H1 (cell line): ENCODE measurements at regions not wholly inside any gene's neighbourhood (a gene's known extent, or its start where the extent isn't known, plus 50 kb on each side); places are given as distances from the start of the nearest gene placed in this dataset.

Experiments
- CTCF ChIA-PET: fragments of 300-600 bp; sonication (Branson Sonifier 250); formaldehyde crosslinking; loops from one replicate; lab custom pipeline; 2021; ENCODE audit not compliant: partially characterized antibody; lab: Charles Lee
- POLR2A ChIA-PET: fragments of 300-600 bp; sonication (Branson Sonifier 250); formaldehyde crosslinking; loops from one replicate; lab custom pipeline; 2021; ENCODE audit warnings: inconsistent platforms; ENCODE audit not compliant: partially characterized antibody; lab: Charles Lee
- DNase-seq, 2 experiments: peaks; one replicate each; pipeline versions ENCODE4 v3.0.0 to v3.0.0-alpha.2; 2010 to 2022; ENCODE audit warnings: low spot score in 2 of 2, low read depth in 1 of 2, mixed read lengths in 1 of 2
- FAIRE-seq: peaks from 2 replicates; lab custom pipeline; 2011; peaks lifted over from hg19 to GRCh38; lab: Jason Lieb, UNC
- H2AFZ ChIP-seq: 2 replicates; pipeline ENCODE4 v1.8.1; 2012; ENCODE audit warnings: low read length, inconsistent platforms
- H2AK5ac ChIP-seq: 2 replicates; pipeline ENCODE4 v1.6.1; 2013; ENCODE audit warnings: low read depth, low read length
- H2BK120ac ChIP-seq: replicated peaks from 2 replicates; pipeline ENCODE3; 2013; ENCODE audit warnings: low read depth, low read length, inconsistent platforms
- H2BK12ac ChIP-seq: 2 replicates; pipeline ENCODE4 v1.6.1; 2013; ENCODE audit warnings: low read depth, low read length
- H2BK15ac ChIP-seq: 2 replicates; pipeline ENCODE4 v1.6.1; 2013; ENCODE audit warnings: low read length
- H2BK20ac ChIP-seq: 2 replicates; pipeline ENCODE4 v1.6.1; 2013; ENCODE audit warnings: low read length
- H2BK5ac ChIP-seq: 2 replicates; pipeline ENCODE4 v1.6.1; 2013; ENCODE audit warnings: low read depth, low read length
- H3K14ac ChIP-seq: 2 replicates; pipeline ENCODE4 v1.6.1; 2013; ENCODE audit warnings: inconsistent platforms; ENCODE audit not compliant: insufficient read length
- H3K18ac ChIP-seq: 2 replicates; pipeline ENCODE4 v1.6.1; 2013; ENCODE audit warnings: low read length; ENCODE audit errors: extremely low read depth
- H3K23ac ChIP-seq: 2 replicates; pipeline ENCODE4 v1.6.1; 2013; ENCODE audit warnings: inconsistent platforms; ENCODE audit not compliant: insufficient read length
- H3K23me2 ChIP-seq: 2 replicates; pipeline ENCODE4 v1.6.1; 2013; ENCODE audit warnings: low read depth, low read length
- H3K27ac ChIP-seq: 2 replicates; pipeline ENCODE4 v1.6.1; 2011; ENCODE audit warnings: low read depth, low read length, inconsistent platforms
- H3K27me3 ChIP-seq, 4 experiments: replicated peaks in 1 of 4; 1 replicate in 1 of 4; 2 replicates in 3 of 4; pipeline versions ENCODE4 v1.6.1 to v1.8.1; 2011 to 2013; ENCODE audit warnings: low read length in 3 of 4, mild to moderate bottlenecking in 3 of 4, inconsistent platforms in 2 of 4, mixed read lengths in 2 of 4, moderate library complexity in 1 of 4; ENCODE audit not compliant: control insufficient read depth in 3 of 4, insufficient read depth in 3 of 4; ENCODE audit errors: extremely low read depth in 1 of 4
- H3K36me3 ChIP-seq, 4 experiments: 2 replicates each; pipeline versions ENCODE4 v1.6.1 to v1.8.1; 2011 to 2013; ENCODE audit warnings: mild to moderate bottlenecking in 4 of 4, low read length in 3 of 4, moderate library complexity in 2 of 4, control low read depth in 1 of 4, inconsistent platforms in 1 of 4; ENCODE audit not compliant: insufficient read depth in 4 of 4, control insufficient read depth in 2 of 4
- H3K4ac ChIP-seq: replicated peaks from 2 replicates; pipeline ENCODE3; 2013; ENCODE audit warnings: low read length, low read depth, mixed read lengths, inconsistent platforms; ENCODE audit not compliant: insufficient read length
- H3K4me1 ChIP-seq, 4 experiments: replicated peaks in 1 of 4; 1 replicate in 1 of 4; 2 replicates in 3 of 4; pipeline versions ENCODE4 v1.6.1 to v1.8.1; 2011 to 2013; ENCODE audit warnings: low read length in 3 of 4, inconsistent platforms in 2 of 4, mixed read lengths in 1 of 4; ENCODE audit not compliant: insufficient read depth in 4 of 4, control insufficient read depth in 3 of 4
- H3K4me2 ChIP-seq, 2 experiments: 2 replicates each; pipeline versions ENCODE4 v1.6.1 to v1.8.1; 2011 to 2013; ENCODE audit warnings: low read depth in 2 of 2, low read length in 2 of 2, control low read depth in 1 of 2, inconsistent platforms in 1 of 2, mild to moderate bottlenecking in 1 of 2; ENCODE audit not compliant: insufficient read depth in 1 of 2
- H3K4me3 ChIP-seq, 4 experiments: fragments of 200-600, 300-600 bp in 1 of 4; sonication (generic), shearing (Covaris generic), sonication (Bioruptor Twin) in 1 of 4; 2 replicates each; pipeline versions ENCODE4 v1.5.1 to v1.8.1; 2011 to 2016; ENCODE audit warnings: low read length in 4 of 4, low read depth in 3 of 4, control low read depth in 2 of 4, inconsistent platforms in 2 of 4, mild to moderate bottlenecking in 2 of 4, mixed read lengths in 1 of 4, moderate library complexity in 1 of 4; ENCODE audit not compliant: insufficient read depth in 2 of 4; ENCODE audit errors: extremely low read depth in 1 of 4
- H3K56ac ChIP-seq: replicated peaks from 2 replicates; pipeline ENCODE3; 2013; ENCODE audit warnings: low read depth, mild to moderate bottlenecking, mixed read lengths, low read length, inconsistent platforms; ENCODE audit not compliant: insufficient read length
- H3K79me1 ChIP-seq: 2 replicates; pipeline ENCODE4 v1.6.1; 2013; ENCODE audit warnings: low read depth, low read length, control low read depth
- H3K79me2 ChIP-seq, 2 experiments: 2 replicates each; pipeline versions ENCODE4 v1.6.1 to v1.8.1; 2012 to 2013; ENCODE audit warnings: low read length in 2 of 2, mild to moderate bottlenecking in 2 of 2, inconsistent platforms in 1 of 2; ENCODE audit not compliant: insufficient read depth in 2 of 2, control insufficient read depth in 1 of 2
- H3K9ac ChIP-seq, 4 experiments: replicated peaks in 1 of 4; 1 replicate in 1 of 4; 2 replicates in 3 of 4; pipeline versions ENCODE4 v1.6.1 to v1.8.1; 2011 to 2013; ENCODE audit warnings: low read depth in 3 of 4, low read length in 3 of 4, control low read depth in 2 of 4, mild to moderate bottlenecking in 2 of 4, moderate library complexity in 2 of 4, inconsistent platforms in 1 of 4; ENCODE audit errors: extremely low read depth in 1 of 4
- H3K9me3 ChIP-seq, 2 experiments: 2 replicates each; pipeline versions ENCODE4 v1.6.1 to v1.8.1; 2012 to 2013; ENCODE audit warnings: mild to moderate bottlenecking in 2 of 2, moderate library complexity in 2 of 2, control low read depth in 1 of 2, inconsistent platforms in 1 of 2, low read depth in 1 of 2, low read length in 1 of 2, mixed read lengths in 1 of 2; ENCODE audit not compliant: insufficient read depth in 2 of 2
- H4K20me1 ChIP-seq, 2 experiments: replicated peaks in 1 of 2; 2 replicates each; pipeline versions ENCODE3 to v1.8.1; 2011 to 2013; ENCODE audit warnings: inconsistent platforms in 2 of 2, low read length in 2 of 2, mild to moderate bottlenecking in 1 of 2; ENCODE audit not compliant: insufficient read depth in 2 of 2, control insufficient read depth in 1 of 2
- H4K5ac ChIP-seq: 2 replicates; pipeline ENCODE4 v1.6.1; 2013; ENCODE audit warnings: low read length, low read depth, mixed read lengths, inconsistent platforms; ENCODE audit not compliant: insufficient read length
- H4K8ac ChIP-seq: 2 replicates; pipeline ENCODE4 v1.8.0; 2013; ENCODE audit warnings: mild to moderate bottlenecking, moderate library complexity, low read length, inconsistent platforms; ENCODE audit not compliant: insufficient read depth; ENCODE audit errors: extremely low read depth
- H4K91ac ChIP-seq: replicated peaks from 2 replicates; pipeline ENCODE3; 2013; ENCODE audit warnings: low read length, mixed read lengths, inconsistent platforms; ENCODE audit not compliant: insufficient read length
- BCL11A ChIP-seq, 2 experiments: IDR thresholded peaks; one replicate each; pipeline ENCODE4 v1.6.1; 2011; ENCODE audit warnings: low read depth in 2 of 2, low read length in 2 of 2, mild to moderate bottlenecking in 2 of 2
- POLR2AphosphoS5 ChIP-seq: IDR thresholded peaks from 2 replicates; pipeline ENCODE4 v1.6.1; 2011; ENCODE audit warnings: low read depth, low read length
- POU5F1 ChIP-seq: IDR thresholded peaks from 2 replicates; pipeline ENCODE4 v1.6.1; 2011; ENCODE audit warnings: low read depth, mild to moderate bottlenecking, low read length, moderate library complexity
- SP1 ChIP-seq: IDR thresholded peaks from 2 replicates; pipeline ENCODE4 v1.6.1; 2011; ENCODE audit warnings: low read depth, low read length
- WGBS, 2 experiments: shearing (Covaris generic) in 1 of 2; methylation state at CpG; one replicate each; pipeline versions ENCODE4 v1.1.6 to v1.1.7; 2013 to 2015; ENCODE audit warnings: low lambda C conversion rate in 2 of 2, mixed read lengths in 2 of 2, inconsistent platforms in 1 of 2, low coverage in 1 of 2, missing lambda C conversion rate in 1 of 2; ENCODE audit not compliant: insufficient replicate concordance in 2 of 2, insufficient coverage in 1 of 2, insufficient read length in 1 of 2; ENCODE audit errors: extremely low coverage in 1 of 2, missing lambda C conversion rate in 1 of 2; 5-methylcytosine and 5-hydroxymethylcytosine counted together

DNA sequence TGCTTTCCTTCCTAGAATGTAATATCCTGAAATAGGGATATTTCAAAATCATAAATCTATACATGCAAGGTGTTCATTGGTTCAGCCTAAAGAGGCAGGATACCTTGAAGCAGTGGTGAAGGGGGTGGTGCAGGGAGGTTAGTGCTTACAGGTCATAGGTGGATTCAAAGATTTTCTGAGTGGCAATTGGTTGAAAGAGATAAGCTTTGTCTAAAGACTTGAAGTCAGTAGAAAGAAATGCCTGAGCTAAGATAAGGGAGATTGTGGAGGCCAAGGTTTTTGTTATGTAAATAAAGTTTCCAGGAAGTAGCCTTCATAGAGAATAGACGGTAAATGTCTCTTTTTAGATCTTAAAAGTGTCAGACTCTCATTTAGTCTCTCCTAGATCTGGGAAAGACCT is 741.2 kb upstream of the ZWINT start:
- Histone ChIP-seq H2BK20ac (no peak overlapping the region), H3K18ac (no peak overlapping the region), H3K4me2 (peak overlapping the region in 1 of 2 experiments; percentile 42; a peak in 2 of 4 replicates), H3K36me3 (no peaks in the 10 kb centered on the region), H2BK5ac (no peak overlapping the region), H3K4ac (no peak overlapping the region), H3K56ac (no peak overlapping the region), H3K23ac (no peak overlapping the region), H4K20me1 (no peaks in the 10 kb centered on the region), H3K27ac (no peak overlapping the region), H3K4me1 (peaks cover 0 to 9% (median 3%) of the 10 kb centered on the region in 4 experiments; a peak in 4 of 7 replicates), H3K23me2 (no peaks in the 10 kb centered on the region), H4K5ac (peak overlapping the region; percentile 71), H3K4me3 (peak overlapping the region in 1 of 4 experiments; percentile 16; a peak in 1 of 8 replicates), H3K9ac (no peak overlapping the region), H3K9me3 (no peaks in the 10 kb centered on the region), H3K79me2 (no peaks in the 10 kb centered on the region), H3K14ac (no peak overlapping the region), H2BK15ac (no peak overlapping the region), H4K8ac (no peak overlapping the region), H2BK12ac (no peak overlapping the region)
- DNase-seq = no peak
- CTCF ChIA-PET = no interaction called here
- FAIRE-seq = no peak
- POLR2A ChIA-PET = interaction anchor here (0.6 to 1.0 kb wide), 3 partner anchors 19 to 121 kb away, joined by 3 read pairs; no protein-coding TSS in a partner anchor
- TF ChIP-seq BCL11A (IDR thresholded peaks at IDR 0.05; ENCODE audit: low read depth in 2 of 2, low read length in 2 of 2) = no peak
- TF ChIP-seq POU5F1 = peak; percentile 62; the same call in 1 of the 2 replicates
- no peak for TF ChIP-seq POLR2AphosphoS5
- TF ChIP-seq SP1 = peak; percentile 65
- TF ChIP-seq, all 59 proteins: peak for 2
- Histone ChIP-seq H3K79me1 (no peaks in the 10 kb centered on the region), H2AK5ac (no peak overlapping the region), H4K91ac (no peak overlapping the region), H3K27me3 (no peaks in the 10 kb centered on the region), H2AFZ (no peak overlapping the region), H2BK120ac (no peak overlapping the region)
- WGBS, 2 experiments = 12% methylated on average over 1 of the region's 1 CpG; no CpG with 5 or more reads in 1 of the 2 experiments
